GM12891 (cell line): ENCODE measurements at regions not wholly inside any gene's neighbourhood (a gene's known extent, or its start where the extent isn't known, plus 50 kb on each side); places are given as distances from the start of the nearest gene placed in this dataset.

Source experiments
- POLR2A ChIP-seq: IDR thresholded peaks from 2 replicates; pipeline ENCODE4 v1.6.1; 2011; ENCODE audit warnings: low read depth, low read length, control low read depth
- TAF1 ChIP-seq: IDR thresholded peaks from 2 replicates; pipeline ENCODE4 v1.6.1; 2011; ENCODE audit warnings: low read depth, low read length, control low read depth

GRCh38 chr5:121025671-121026070 lies 561.6 kb downstream of the PRR16 start:
- TF ChIP-seq TAF1 (no peak), POLR2A (no peak)
